Astrocyte (in vitro differentiated cells and primary cell): ENCODE measurements at regions not wholly inside any gene's neighbourhood (a gene's known extent, or its start where the extent isn't known, plus 50 kb on each side); places are given as distances from the start of the nearest gene placed in this dataset.

Experiments used
- CTCF ChIP-seq: IDR thresholded peaks from 2 replicates; pipeline ENCODE4 v1.5.1; 2011; ENCODE audit warnings: low read depth, mild to moderate bottlenecking, inconsistent platforms, low read length, moderate library complexity; ENCODE audit not compliant: insufficient read depth
- EZH2 ChIP-seq: IDR thresholded peaks from 2 replicates; pipeline ENCODE4 v1.6.1; 2012; ENCODE audit warnings: mild to moderate bottlenecking, low read length, inconsistent platforms; ENCODE audit not compliant: insufficient read depth

- TF ChIP-seq CTCF = no peak
- no peak for TF ChIP-seq EZH2
Observed at GRCh38 chr13:82898586-82898985, 983.7 kb downstream of the SLITRK1 start.
